ENCODE measurements at regions not wholly inside any gene's neighbourhood (a gene's known extent, or its start where the extent isn't known, plus 50 kb on each side); places are given as distances from the start of the nearest gene placed in this dataset.

DNA sequence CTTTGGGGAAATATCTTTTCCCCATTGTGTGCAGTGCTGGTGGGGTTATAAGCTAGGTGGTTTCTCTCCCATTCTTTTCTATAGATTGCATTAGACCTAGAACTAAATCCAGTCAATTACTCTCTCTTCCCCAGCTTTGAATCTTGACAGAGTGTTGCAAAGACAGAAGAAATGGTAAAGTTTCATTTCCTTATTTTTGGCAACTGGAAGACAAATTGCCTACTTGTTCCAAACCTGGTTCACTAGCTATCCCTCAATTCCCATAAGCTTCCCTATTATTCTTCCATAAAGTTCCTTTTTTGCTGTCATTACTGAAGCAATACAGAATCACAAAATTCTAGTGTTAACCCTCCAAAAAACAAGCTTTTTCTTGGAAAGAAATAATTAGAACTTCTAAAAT, 94.0 kb upstream of the ITGA4 start:
- H3K36me3 ChIP-seq (ENCODE audit: control insufficient read depth, insufficient read depth, low read length): no peaks in the 10 kb centered on the region
- H3K27me3 ChIP-seq (ENCODE audit: control insufficient read depth, insufficient read depth, low read length): no peaks in the 10 kb centered on the region
- TF ChIP-seq, protein P1, sequence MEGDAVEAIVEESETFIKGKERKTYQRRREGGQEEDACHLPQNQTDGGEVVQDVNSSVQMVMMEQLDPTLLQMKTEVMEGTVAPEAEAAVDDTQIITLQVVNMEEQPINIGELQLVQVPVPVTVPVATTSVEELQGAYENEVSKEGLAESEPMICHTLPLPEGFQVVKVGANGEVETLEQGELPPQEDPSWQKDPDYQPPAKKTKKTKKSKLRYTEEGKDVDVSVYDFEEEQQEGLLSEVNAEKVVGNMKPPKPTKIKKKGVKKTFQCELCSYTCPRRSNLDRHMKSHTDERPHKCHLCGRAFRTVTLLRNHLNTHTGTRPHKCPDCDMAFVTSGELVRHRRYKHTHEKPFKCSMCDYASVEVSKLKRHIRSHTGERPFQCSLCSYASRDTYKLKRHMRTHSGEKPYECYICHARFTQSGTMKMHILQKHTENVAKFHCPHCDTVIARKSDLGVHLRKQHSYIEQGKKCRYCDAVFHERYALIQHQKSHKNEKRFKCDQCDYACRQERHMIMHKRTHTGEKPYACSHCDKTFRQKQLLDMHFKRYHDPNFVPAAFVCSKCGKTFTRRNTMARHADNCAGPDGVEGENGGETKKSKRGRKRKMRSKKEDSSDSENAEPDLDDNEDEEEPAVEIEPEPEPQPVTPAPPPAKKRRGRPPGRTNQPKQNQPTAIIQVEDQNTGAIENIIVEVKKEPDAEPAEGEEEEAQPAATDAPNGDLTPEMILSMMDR (IDR thresholded peaks at IDR 0.05; ENCODE audit: insufficient read depth, low read length, poor library complexity, severe bottlenecking): no peak
- no peak for DNase-seq (ENCODE audit: low read depth)
- no peak overlapping the region for H3K4me3 ChIP-seq (ENCODE audit: low read depth, low read length)

DNA sequence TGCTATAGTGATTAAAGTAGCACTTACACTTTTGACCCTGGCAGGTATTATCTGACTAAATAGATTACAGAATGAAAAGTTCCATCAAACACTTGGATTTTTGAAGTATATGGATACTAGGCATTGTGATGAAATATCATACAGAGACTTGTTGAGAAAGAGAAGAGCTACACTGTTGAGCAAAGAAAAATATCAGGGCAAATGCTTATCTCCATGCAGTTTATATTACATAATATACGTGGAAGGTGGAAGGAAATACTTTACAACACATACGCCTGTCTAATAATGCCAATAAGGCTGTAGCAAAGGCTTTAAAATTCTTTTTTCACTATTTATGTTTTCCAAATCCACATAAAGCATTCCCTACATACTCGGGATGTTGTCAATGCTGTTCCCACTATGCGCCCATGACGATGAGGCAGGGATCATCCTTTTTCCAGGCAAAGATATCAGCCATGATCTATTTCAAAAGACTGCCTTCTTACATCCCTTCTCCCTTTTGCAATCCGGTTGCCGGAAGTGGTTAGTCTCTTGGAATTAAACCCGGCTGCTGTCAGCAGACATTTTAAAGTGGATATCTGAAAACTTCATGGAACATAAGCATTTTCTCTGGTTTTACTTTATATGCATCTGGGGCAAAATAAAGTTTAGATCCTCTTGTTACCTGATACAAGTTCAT, 92.6 kb upstream of the ITGA4 start:
- Histone ChIP-seq H3K4me3 (ENCODE audit: low read depth, low read length) (no peak overlapping the region), H3K27me3 (ENCODE audit: control insufficient read depth, insufficient read depth, low read length) (no peaks in the 10 kb centered on the region), H3K36me3 (ENCODE audit: control insufficient read depth, insufficient read depth, low read length) (no peaks in the 10 kb centered on the region)
- TF ChIP-seq, protein P1 (IDR thresholded peaks at IDR 0.05; ENCODE audit: insufficient read depth, low read length, poor library complexity, severe bottlenecking): no peak
- DNase-seq (ENCODE audit: low read depth): no peak

DNA sequence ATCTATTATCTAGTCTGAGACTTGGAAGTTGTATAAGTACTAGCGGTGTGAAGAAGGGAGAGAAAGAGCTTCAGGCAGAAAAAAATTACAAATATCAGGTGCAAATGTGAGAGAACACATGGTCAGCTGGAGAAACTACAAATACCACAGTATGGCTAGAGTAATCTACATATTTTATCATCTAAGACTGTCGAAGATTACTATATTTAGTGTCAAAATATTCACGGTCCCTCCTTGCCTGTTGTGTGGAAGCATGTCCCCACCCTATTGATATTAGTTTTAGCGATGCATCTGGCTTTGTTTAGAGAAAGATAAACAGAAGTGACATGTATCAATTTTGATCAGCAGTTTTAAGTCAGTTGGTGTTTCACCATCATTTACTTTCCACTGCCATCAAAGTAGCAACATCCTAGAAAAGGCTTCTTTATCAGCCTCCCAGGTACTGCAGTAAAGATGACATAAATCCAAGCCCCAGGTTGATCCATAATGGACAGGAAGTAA, 90.5 kb upstream of the ITGA4 start:
- no peaks in the 10 kb centered on the region for H3K36me3 ChIP-seq (ENCODE audit: control insufficient read depth, insufficient read depth, low read length)
- no peaks in the 10 kb centered on the region for H3K27me3 ChIP-seq (ENCODE audit: control insufficient read depth, insufficient read depth, low read length)
- TF ChIP-seq, protein P1 (IDR thresholded peaks at IDR 0.05; ENCODE audit: insufficient read depth, low read length, poor library complexity, severe bottlenecking): no peak

DNA sequence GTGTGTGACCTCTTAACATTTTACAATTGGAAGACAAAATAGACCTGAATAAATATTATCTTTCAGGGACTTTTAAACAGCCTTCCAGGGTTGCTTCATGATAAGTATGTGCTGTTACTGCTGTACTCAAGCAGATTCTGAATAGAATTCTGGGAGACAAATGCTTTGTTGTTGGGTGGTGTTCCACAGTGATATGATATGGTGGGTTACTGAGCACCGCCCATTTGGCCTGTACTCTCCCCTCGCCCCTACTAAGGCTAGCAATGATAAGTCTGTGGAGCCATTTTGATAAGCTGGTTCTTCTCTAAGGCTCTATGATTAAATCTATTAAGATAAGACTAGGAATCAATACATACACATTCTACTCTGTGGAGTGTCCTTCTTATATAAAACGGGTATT, 89.8 kb upstream of the ITGA4 start:
- Histone ChIP-seq H3K36me3 (ENCODE audit: control insufficient read depth, insufficient read depth, low read length) (no peaks in the 10 kb centered on the region), H3K27me3 (ENCODE audit: control insufficient read depth, insufficient read depth, low read length) (no peaks in the 10 kb centered on the region), H3K4me3 (ENCODE audit: low read depth, low read length) (no peak overlapping the region)
- TF ChIP-seq, protein P1 (IDR thresholded peaks at IDR 0.05; ENCODE audit: insufficient read depth, low read length, poor library complexity, severe bottlenecking): no peak
- DNase-seq (ENCODE audit: low read depth): no peak

More for the DNA sequence above, 90.5 kb upstream of the ITGA4 start:
- DNase-seq (ENCODE audit: low read depth): no peak
- no peak overlapping the region for H3K4me3 ChIP-seq (ENCODE audit: low read depth, low read length)

DNA sequence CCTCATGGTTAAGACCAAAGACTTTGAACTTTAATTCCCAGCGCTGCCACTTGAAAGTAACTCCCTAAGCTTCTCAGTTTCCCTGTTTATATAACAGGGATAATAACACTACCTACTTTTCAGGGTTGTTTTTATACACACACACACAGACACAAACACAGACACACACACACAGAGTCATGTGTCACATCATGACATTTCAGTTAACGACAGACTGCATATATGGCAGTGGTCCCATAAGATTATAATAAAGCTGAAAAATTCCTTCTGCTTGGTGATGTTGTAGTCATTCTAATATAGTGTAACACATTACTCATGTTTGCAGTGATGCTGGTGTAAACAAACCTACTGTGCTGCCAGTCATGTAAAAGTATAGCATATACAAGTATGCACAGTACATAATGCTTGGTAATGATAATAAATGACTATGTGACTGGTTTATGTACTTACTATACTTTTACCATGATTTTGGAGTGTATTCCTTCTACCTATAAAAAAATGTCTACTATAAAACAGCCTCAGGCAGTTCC, 89.2 kb upstream of the ITGA4 start:
- no peak for DNase-seq (ENCODE audit: low read depth)
- Histone ChIP-seq H3K27me3 (ENCODE audit: control insufficient read depth, insufficient read depth, low read length) (no peaks in the 10 kb centered on the region), H3K36me3 (ENCODE audit: control insufficient read depth, insufficient read depth, low read length) (no peaks in the 10 kb centered on the region), H3K4me3 (ENCODE audit: low read depth, low read length) (no peak overlapping the region)
- TF ChIP-seq, protein P1 (IDR thresholded peaks at IDR 0.05; ENCODE audit: insufficient read depth, low read length, poor library complexity, severe bottlenecking): no peak

DNA sequence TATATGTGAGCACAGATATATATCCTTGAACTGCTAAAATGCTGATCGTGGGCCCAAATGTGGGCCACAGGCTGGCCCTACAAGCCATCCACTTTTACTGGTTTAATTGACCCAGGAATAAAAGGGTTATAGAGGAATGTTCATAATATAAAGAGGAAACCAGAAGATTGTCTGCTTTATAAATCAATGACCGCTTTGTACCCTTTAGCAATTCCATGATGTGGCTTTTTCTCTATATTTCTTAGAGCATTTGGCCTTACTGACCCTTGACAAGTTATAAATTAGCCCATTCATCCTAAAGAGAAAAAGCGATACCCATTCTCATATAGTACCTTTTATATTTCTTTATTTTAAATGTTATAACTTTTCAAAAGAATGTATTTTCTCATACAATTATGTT, 87.1 kb upstream of the ITGA4 start:
- Histone ChIP-seq H3K4me3 (ENCODE audit: low read depth, low read length) (no peak overlapping the region), H3K36me3 (ENCODE audit: control insufficient read depth, insufficient read depth, low read length) (no peaks in the 10 kb centered on the region), H3K27me3 (ENCODE audit: control insufficient read depth, insufficient read depth, low read length) (no peaks in the 10 kb centered on the region)
- no peak for DNase-seq (ENCODE audit: low read depth)
- TF ChIP-seq, protein P1 (IDR thresholded peaks at IDR 0.05; ENCODE audit: insufficient read depth, low read length, poor library complexity, severe bottlenecking): no peak
